GM18868 (cell line): ENCODE measurements at regions not wholly inside any gene's neighbourhood (a gene's known extent, or its start where the extent isn't known, plus 50 kb on each side); places are given as distances from the start of the nearest gene placed in this dataset.
"Not testable (repeated sequence)": the region's sequence is repeated elsewhere in the genome, so short reads cannot be mapped to it uniquely, and the experiment has no call there.

Experiments used
- ATAC-seq: cut with Tn5 transposase; IDR thresholded peaks from one replicate; pipeline ENCODE4 v1.9.1; 2021; ENCODE audit warnings: mild to moderate bottlenecking, moderate library complexity; ENCODE audit not compliant: unreplicated experiment

DNA sequence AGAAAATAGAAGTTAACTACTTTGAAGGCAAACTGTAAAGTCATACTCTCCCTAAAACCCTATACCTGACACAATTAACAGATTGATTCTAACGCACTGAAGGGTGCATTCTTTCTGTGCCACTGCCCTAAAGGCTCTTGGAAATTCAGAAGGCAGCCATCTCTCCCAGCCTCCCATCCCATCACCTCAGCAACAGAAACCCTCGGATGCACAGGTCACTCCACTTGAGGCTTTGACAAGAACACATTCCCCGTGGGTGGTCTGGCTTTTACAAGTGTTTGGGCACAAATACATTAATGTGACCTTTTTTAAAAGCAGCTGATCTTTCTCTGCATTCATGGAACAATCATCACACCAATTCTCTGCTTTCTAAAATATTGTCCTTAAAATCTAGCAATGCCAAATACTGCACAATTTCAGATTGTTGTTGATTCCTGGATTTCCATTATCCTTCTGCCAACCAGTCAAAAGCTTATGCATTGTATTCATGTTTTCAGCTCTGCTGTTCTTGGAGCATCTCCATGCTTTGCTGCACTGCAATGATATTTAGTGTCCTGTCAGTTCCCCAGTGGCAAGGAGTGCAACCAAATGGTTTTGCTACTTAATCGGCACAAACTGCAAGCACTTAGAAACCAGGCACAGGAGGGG lies 175.6 kb downstream of the TMEM161B start:
- no peak for ATAC-seq

DNA sequence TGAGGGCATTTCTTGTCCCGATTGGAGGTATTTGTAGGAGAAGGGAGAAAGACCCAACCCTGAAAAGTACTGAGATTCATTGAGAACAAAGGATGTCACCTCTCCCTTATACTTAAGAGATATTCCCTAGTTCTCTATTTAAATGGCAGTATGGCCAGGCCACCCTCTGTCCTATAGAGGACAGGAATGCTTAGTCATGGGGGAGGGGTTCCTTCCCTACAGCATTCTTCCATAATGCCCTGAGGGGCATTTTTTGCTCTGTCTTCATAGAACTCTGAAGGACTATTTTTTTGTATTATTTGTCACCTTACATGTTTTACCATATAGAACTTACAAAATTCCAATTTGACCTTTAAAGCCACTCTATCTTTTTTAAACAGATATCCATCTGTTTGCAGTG lies 176.3 kb downstream of the TMEM161B start:
- no peak for ATAC-seq

DNA sequence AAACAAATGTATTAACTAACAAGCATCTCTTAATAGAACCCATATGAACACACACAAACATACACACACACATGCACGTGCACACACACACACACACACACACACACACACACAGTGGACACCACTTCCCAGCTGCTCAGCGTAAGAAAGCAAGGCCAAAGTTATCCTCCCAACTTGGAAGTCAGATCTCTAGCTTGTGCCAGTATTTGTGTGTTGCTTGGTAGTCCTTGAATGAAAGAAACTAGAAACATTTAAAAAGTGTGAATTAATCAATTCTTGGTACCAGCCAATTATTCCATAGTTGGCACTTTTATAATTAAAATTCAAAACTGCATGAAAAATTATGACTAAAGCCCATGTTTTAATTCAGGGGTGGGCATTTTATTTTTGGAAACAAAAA lies 178.1 kb downstream of the TMEM161B start:
- no peak for ATAC-seq

DNA sequence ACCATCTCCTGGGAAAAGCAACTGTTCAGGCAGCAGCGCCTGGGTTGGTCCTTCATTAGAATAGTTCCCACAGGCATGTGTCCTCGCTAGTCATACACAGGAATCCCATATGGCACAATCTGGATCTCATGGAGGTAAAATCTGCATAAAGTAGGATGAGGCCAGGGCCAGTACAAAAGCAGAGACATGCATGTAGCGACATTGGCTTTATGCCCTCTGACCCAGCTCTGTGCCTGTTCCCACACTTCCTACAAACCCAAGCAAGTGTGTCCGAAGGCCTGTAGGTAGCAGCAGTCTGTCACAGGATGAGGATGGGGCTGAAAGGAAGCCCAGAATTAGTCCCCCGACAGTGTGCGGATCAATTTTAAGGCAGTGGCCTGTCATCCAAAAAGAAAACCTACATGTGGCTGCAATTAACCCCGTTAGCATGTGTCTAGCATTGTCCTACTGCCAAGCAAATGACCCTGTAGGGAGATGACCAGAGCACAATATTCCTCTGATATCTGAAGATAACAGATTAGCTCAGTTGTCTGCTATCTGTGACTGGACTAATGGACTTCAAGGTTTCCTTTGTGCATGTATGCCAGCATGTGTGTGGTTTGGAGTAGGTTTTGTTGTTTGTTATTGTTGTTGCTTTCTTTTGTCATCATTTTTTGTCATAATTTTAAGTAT lies 178.8 kb downstream of the TMEM161B start:
- no peak for ATAC-seq

DNA sequence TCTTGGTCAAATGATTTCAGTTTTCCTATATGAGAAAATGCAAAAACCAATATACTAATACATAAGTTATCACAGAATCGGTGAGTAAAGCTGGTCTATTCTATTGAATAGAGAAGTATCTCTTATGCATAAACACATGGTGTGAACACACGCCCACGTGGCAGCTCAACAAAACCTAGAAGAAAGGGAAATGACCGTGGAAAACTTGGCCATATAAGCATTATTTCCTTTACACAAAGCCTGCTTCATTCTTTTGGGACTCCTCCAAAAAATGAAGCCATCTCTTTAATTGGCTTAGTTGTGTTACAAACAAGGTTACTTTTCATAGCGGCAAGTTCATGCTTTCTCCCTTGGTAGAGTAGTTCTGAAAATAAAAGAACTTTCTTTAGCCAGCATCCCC lies 183.2 kb downstream of the TMEM161B start:
- ATAC-seq, result no peak

DNA sequence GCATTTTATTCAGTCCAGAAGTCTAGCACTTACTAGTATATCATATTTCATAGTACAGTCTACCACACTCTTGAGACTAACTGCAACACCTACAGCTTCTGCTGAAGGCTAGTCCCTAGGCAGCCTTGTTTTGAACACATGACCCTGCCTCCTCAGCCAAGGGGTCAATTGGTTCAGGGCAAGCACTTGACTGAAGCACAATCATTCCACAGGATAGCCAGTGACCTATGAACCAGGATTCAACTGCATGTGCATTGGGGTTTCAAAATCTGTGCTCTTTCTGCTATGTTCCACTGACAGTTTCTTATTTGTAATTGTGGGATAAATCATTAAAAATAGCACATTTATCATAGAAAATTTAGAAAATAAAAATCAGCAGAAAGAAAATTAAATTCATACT lies 186.8 kb downstream of the TMEM161B start:
- ATAC-seq, result no peak

DNA sequence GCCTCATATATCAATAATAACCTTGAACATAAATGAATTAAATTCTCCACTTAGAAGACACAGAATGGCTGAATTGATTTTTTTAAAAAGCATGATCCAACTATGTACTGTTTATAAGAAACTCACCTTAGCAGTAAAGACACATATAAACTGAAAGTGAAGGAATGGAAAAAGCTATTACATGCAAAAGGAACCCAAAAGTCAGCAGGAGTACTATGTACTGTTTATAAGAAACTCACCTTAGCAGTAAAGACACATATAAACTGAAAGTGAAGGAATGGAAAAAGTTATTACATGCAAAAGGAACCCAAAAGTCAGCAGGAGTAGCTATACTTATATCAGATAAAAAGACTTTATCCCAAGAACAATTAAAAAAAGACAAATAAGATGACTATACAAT lies 204.8 kb downstream of the TMEM161B start:
- ATAC-seq, result no peak

DNA sequence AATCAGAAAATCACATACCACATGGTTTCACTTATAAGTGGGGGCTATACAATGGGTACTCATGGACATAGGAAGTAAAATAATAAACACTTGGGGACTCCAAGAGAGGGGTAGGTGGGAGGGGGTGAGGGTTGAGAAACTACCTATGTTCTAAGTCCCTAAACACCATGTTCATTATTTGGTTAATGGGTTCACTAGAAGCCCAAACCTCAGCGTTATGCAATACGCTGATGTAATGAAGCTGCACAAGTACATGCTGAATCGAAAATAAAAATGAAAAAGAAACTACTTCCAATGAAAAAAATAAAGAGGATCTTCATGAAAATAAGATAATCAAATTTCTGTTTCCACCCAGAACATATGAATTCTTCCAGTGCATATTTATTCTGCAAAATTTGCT lies 208.5 kb downstream of the TMEM161B start:
- ATAC-seq, result no peak

DNA sequence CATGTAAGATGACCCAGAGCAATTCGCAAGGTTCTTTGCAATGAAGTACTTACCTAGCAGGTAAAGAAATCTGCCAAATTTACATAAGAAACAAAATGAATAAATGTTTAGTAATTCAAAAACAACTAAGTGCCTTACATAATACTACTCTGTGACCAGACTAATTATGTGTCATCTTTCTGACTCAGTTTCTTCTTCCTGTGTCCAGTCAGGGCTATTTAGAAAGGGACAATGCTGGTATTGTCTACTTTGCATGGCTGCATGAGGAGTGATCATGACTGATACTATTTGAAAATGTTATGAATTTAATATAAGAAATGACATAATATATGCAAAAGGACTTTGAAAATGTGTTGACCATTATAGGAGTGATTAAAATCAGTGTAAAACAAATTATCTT lies 210.0 kb downstream of the TMEM161B start:
- ATAC-seq, result no peak

DNA sequence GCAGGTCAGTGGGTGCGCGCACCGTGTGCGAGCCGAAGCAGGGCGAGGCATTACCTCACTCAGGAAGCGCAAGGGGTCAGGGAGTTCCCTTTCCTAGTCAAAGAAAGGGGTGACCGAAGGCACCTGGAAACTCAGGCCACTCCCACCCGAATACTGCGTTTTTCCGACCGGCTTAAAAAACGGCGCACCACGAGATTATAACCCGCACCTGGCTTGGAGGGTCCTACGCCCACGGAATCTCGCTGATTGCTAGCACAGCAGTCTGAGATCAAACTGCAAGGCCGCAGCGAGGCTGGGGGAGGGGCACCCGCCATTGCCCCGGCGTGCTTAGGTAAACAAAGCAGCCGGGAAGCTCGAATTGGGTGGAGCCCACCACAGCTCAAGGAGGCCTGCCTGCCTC lies 216.2 kb downstream of the TMEM161B start:
- not testable (repeated sequence) for ATAC-seq

DNA sequence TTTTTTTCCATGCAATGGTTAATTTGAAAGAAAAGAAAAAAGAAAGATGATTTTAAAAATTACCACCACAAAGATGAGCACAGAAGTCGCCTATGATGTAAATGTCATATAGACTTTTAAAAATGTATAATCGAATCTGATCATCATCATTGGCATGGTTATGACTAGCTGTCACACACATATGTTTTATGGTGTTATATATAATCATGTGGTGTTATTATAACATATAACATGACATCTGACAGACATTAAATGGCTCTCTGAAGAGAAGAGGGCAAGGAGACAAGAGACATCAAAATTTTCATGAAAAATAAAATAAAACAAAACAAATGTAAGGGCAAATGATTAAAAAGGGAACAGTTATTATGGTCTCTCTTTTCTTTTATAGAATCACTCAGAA lies 217.5 kb downstream of the TMEM161B start:
- ATAC-seq, result no peak

DNA sequence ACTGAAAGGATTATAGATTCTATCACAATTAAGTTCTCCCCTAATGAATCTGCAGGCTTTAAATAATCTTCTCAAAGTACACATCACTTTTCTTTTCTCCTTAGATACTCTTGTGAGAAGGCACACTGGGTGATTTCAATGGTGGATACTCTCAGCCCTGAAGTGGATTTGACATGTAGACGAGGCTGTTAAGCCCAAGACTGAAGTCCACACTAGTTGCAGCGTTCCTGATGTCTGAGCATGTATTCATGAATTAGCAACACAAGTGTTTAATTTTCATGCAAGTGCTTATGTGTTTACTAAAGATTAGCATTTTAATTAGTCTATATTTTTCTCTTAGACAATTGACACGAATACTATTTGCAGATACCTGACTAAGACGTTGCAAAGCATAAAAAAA lies 218.9 kb downstream of the TMEM161B start:
- ATAC-seq, result no peak

DNA sequence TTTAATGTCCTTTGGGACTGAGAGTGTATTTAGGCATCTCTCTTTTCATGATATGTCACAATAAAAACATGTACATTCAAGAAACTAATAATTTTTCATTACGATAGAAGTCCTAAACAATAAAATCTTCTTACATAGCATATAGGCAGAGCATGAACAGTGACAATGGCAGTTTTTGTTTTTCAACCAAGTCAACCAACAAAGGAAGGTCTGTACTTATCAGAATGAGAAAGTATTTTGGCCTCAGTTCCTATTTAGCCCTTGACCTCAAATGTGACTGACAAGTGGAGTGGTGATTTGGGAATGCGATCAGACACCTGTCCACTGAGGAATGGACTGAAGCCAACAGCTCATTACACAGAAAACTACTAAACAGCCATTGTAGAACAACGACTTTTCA lies 219.5 kb downstream of the TMEM161B start:
- no peak for ATAC-seq

DNA sequence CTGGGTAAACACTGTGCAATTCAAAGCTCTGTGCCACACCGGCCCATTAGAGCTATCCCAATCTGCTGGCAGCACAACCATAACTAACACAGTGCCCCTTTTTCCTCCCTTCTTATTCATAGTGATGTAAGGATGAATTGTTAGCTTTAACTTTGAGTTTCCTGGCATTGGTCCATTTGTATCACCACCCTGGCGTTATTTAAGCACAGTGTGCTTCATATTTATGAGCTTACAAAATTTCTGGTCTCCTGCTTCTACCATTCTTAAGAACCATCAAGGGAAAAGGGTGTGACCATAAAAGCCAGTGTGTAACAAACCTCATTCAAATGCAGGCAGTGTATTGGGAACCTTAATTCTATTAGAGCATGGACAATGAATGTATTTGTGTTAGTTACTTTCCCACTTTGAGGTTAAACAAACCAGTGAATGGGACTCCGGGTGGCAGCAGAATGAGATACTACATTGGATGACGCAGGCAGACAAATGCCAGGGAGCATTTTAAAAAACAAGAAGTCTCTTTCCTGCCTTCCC lies 222.6 kb downstream of the TMEM161B start:
- ATAC-seq, result no peak

DNA sequence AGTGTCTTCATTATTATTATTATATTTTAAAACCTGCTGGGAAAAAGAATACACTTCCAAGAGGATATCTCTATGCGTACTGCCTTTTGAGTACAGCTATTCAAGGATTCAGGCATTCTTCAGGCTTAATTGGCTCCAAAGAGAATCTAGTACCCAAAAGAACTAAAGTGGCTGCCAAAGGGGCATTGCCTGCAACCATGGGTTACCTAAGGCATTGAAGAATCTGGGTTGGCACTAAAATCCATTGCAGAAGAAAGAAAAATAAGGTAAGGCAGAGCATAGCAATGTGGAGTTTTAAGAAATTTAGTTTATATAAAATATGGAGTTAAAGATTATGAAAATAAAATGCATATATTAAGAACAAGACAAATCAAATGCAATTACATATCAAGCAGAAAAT lies 223.5 kb downstream of the TMEM161B start:
- no peak for ATAC-seq

DNA sequence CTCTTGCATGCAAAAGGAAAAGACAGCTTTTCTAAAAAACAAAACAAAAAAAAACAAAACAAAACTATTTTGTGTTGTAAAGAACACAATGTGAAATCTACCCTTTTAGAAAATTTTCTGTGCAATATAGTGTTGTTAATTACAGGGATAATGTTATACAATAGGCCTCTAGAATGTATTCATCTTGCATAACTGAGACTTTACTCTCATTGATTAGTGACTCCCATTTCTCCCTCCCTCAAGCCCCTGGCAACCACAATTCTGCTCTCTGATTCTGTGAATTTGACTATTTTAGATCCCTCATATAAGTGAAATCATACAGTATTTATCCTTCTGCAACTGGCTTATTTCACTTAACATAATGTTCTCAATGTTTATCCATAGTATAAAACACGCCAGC lies 234.1 kb downstream of the TMEM161B start:
- ATAC-seq, result no peak

DNA sequence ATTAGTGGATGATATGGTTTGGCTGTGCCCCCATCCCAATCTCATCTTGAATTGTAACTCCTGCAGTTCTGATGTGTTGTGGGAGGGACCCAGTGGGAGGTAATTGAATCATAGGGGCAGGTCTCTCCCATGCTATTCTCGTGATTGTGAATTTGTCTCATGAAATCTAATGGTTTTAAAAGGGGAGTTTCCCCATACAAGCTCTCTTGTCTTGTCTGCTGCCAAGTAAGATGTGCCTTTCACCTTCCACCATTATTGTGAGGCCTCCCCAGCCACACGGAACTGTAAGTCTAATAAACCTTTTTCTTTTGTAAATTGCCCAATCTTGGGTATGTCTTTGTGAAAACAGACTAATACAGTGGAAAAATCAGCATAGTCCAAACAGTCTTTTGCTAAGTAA lies 235.5 kb downstream of the TMEM161B start:
- no peak for ATAC-seq

DNA sequence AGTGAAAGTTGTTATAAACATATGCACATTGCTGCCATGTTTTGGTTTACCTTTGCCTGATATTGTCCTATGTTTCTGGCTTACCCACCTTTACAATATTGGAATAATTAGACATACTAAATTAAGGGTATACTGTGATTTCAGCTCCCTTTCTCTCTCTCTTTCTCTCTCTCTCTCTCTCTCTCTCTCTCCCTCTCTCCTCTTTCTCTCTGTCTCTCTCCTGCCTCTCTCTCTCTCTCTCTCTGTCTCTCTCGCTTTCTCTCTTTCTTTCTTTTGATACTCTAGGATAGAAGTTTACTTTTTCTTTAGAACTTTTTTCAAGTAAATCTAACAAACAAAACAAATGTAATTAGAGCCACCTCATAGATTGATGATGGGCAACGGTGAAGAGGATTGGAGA lies 239.6 kb downstream of the TMEM161B start:
- no peak for ATAC-seq

DNA sequence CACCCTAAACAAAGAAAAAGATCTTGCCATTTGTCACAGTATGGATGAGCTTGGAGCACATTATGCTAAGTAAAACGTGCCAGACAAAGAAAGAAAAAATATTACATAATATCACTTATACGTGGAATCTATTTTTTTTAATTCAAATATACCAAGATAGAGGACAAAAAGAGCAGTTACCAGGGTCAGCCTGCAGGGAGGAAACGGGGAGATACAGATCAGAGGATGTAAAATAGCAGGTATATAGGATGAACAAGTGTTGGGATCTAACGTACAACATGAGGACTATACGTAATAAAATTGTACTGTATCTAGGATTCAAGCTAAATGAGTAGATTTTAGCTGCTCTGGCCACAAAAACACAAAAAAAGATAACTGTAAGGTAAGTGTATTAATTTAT lies 247.5 kb downstream of the TMEM161B start:
- no peak for ATAC-seq

DNA sequence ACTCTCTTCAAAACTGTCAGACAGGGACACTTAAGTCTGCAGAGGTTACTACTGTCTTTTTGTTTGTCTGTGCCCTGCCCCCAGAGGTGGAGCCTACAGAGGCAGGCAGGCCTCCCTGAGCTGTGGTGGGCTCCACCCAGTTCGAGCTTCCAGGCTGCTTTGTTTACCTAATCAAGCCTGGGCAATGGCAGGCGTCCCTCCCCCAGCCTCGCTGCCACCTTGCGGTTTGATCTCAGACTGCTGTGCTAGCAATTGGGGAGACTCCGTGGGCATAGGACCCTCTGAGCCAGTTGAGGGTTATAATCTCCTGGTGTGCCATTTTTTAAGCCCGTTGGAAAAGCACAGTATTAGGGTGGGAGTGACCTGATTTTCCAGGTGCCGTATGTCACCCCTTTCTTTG lies 253.7 kb downstream of the TMEM161B start:
- ATAC-seq, result not testable (repeated sequence)

DNA sequence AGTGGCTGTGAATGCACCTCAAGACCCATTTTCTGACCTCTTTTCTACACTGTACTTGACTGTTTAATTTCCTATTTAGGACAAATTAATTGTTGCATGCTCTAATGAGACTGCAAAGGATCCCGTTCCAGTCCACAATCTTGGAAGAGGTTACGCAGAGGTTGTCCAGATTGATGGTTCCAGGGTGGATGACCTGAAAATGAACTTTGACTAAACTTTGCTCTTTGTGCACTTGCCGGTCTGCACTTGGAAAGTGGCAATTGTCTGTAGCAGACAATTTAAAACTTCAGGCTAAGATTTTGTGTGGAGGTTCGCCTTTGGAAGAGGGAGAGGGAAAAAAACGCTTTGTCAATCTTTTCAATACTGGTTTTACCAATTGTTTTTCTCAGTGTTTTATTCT lies 267.8 kb downstream of the TMEM161B start:
- ATAC-seq, result no peak

DNA sequence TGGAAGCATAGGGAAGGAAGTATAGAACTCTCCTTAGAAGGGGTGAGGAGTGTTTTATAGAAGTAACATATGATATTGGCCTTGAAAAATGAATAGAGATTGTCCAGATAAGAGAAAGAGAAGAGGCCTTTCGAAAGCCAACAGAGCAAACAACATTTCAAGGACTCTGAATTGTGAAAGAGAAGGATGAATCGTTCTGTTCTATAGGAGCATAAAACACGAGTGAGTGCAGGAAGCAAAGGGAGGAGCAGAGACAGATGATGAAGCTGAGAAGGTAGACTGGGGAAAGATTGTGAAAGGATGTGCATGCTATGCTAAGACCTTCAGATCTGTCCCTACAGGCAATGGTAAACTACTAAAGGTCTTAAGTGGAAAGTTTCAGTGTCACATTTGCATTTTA lies 271.0 kb downstream of the TMEM161B start:
- no peak for ATAC-seq

DNA sequence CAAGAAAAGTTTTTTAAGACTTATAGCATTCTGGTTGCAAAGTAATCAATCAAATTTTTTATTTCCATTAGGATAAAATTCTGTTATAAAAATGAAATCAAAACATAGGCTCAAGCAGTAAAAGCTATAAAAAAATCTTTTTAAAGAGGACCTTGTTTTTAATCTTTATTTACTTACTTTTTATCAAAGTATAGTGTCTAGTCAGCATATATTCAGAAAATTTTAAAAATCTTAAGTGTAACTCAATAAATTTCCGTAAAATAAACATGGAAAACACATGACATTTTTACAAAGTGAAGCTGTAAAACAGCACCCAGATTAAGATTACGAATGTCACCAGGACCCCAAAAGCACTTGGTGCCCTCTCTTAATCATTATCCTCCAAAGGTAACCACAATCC lies 302.4 kb downstream of the TMEM161B start:
- no peak for ATAC-seq
